B cell (primary cell): ENCODE measurements at regions not wholly inside any gene's neighbourhood (a gene's known extent, or its start where the extent isn't known, plus 50 kb on each side); places are given as distances from the start of the nearest gene placed in this dataset.

Source experiments
- CTCF ChIP-seq: fragments of 200-600 bp; IDR thresholded peaks from one replicate; pipeline ENCODE4 v1.8.0; 2022; ENCODE audit warnings: antibody characterized with exemption, mild to moderate bottlenecking
- EZH2 ChIP-seq: IDR thresholded peaks from 2 replicates; pipeline ENCODE4 v1.6.1; 2012; ENCODE audit warnings: borderline replicate concordance, low read depth, mild to moderate bottlenecking, moderate library complexity, low read length; ENCODE audit not compliant: insufficient read depth, poor library complexity, severe bottlenecking

GRCh38 chr15:23750776-23751175 is 63.7 kb upstream of the NDN start:
- TF ChIP-seq CTCF (no peak), EZH2 (no peak)
